Adrenal gland (tissue), 9 donors: ENCODE measurements at regions not wholly inside any gene's neighbourhood (a gene's known extent, or its start where the extent isn't known, plus 50 kb on each side); places are given as distances from the start of the nearest gene placed in this dataset.
"Not testable (repeated sequence)": the region's sequence is repeated elsewhere in the genome, so short reads cannot be mapped to it uniquely, and the experiment has no call there.

Experiments
- DNase-seq, 7 donors: peaks; one replicate each; pipeline ENCODE4 v3.0.0-alpha.2; 2019 to 2020
- H3K27ac ChIP-seq, 5 donors: fragments of 200-600 bp; sonication (generic) in 4 of 5; 1 replicate in 3 of 5; 2 replicates in 2 of 5; pipeline versions ENCODE4 v1.5.1 to v1.8.0; 2016 to 2020; ENCODE audit warnings: mild to moderate bottlenecking in 1 of 5
- H3K27me3 ChIP-seq: fragments of 200-600 bp; 2 replicates; pipeline ENCODE4 v1.8.0; 2021
- H3K36me3 ChIP-seq, 2 donors: fragments of 200-600 bp; replicated peaks in 1 of 2; 1 replicate in 1 of 2; 2 replicates in 1 of 2; pipeline versions ENCODE4 v1.5.1 to v1.8.0; 2018 to 2022
- H3K4me1 ChIP-seq, 2 donors: fragments of 200-600 bp; replicated peaks in 1 of 2; 1 replicate in 1 of 2; 2 replicates in 1 of 2; pipeline versions ENCODE4 v1.5.1 to v1.8.0; 2018 to 2021
- H3K4me3 ChIP-seq, 4 donors: fragments of 200-600 bp; sonication (generic) in 3 of 4; one replicate each; pipeline ENCODE4 v1.5.1; 2016 to 2018
- H3K9me3 ChIP-seq, 3 donors: fragments of 200-600 bp; sonication (generic) in 1 of 3; replicated peaks in 1 of 3; 1 replicate in 2 of 3; 2 replicates in 1 of 3; pipeline versions ENCODE4 v1.5.1 to v1.8.0; 2016 to 2021
- POLR2A ChIP-seq, 2 donors: fragments of 450-650 bp; IDR thresholded peaks; one replicate each; pipeline ENCODE4 v1.6.1; 2017; ENCODE audit warnings: antibody characterized with exemption in 2 of 2, mild to moderate bottlenecking in 2 of 2, moderate library complexity in 1 of 2
- WGBS, 4 donors: extraction: QIAGEN DNeasy Blood & Tissue Kit in 2 of 4; methylation state at CpG; one replicate each; pipeline versions ENCODE4 v1.1.5 to v1.1.7; 2013 to 2017; 5-methylcytosine and 5-hydroxymethylcytosine counted together
- intact Hi-C, 2 donors: fragments of 100-400 bp; cut with DNase I; formaldehyde crosslinking; loops; one replicate each; pipeline versions ENCODE4 v1.14.1 to v1.15.0; 2022 to 2023
- TF ChIP-seq, protein P1 (sequence below), 6 experiments: fragments of 450-650 bp in 4 of 6; fragments of 200-600 bp in 2 of 6; sonication (generic) in 1 of 6; IDR thresholded peaks; 1 replicate in 5 of 6; 2 replicates in 1 of 6; pipeline versions ENCODE4 v1.5.1 to v1.8.0; 2016 to 2021; ENCODE audit warnings: antibody characterized with exemption in 6 of 6, mild to moderate bottlenecking in 2 of 6, moderate library complexity in 1 of 6
- donor health status: healthy with polysubstance abuse.
- donor health status: Bipolar disorder and iron deficiency.
- donor health status: DM: yes; HTN: yes; CAD: no.
- donor health status: DM: no; HTN: no; CAD: no.
- donor health status: DM: no; HTN: no; CAD: no.

- H3K4me3 ChIP-seq, intact Hi-C loops, DNase-seq, H3K4me1 ChIP-seq, H3K27me3 ChIP-seq, H3K9me3 ChIP-seq, H3K27ac ChIP-seq, H3K36me3 ChIP-seq: not testable (repeated sequence)
- WGBS, 4 donors = 0 to 17% (median 8%) methylated on average over 2 of the region's 3 CpGs; no CpG with 5 or more reads in 1 of the 4 donors
- TF ChIP-seq, protein P1, sequence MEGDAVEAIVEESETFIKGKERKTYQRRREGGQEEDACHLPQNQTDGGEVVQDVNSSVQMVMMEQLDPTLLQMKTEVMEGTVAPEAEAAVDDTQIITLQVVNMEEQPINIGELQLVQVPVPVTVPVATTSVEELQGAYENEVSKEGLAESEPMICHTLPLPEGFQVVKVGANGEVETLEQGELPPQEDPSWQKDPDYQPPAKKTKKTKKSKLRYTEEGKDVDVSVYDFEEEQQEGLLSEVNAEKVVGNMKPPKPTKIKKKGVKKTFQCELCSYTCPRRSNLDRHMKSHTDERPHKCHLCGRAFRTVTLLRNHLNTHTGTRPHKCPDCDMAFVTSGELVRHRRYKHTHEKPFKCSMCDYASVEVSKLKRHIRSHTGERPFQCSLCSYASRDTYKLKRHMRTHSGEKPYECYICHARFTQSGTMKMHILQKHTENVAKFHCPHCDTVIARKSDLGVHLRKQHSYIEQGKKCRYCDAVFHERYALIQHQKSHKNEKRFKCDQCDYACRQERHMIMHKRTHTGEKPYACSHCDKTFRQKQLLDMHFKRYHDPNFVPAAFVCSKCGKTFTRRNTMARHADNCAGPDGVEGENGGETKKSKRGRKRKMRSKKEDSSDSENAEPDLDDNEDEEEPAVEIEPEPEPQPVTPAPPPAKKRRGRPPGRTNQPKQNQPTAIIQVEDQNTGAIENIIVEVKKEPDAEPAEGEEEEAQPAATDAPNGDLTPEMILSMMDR (IDR thresholded peaks at IDR 0.05) = peak in 1 of 6 experiments; percentile 7
Measured at GRCh38 chr1:243010719-243011118, 244.4 kb downstream of the CEP170 start.

DNA sequence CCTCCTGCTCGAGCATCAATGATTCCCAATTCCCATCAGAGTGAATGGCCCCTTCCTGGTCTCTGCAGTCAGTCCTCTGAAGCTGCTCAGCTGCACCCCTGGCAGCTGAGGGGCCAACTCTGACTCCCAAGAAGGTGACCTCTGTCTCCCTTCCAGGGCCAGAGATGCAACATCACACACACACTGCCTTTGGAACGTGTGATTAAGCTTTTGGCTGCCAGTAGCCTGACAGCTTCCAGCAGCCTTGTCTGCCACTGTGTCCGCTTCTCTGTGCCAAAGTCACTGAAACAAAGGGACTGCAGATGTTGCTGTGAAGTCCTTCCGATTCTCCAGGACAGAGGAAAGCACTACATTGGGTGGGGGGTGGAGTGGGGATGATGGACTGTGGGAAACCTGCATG is 254.1 kb downstream of the CEP170 start:
- H3K36me3 ChIP-seq, H3K4me1 ChIP-seq, H3K4me3 ChIP-seq, H3K27me3 ChIP-seq, H3K27ac ChIP-seq, intact Hi-C loops, DNase-seq, H3K9me3 ChIP-seq: not testable (repeated sequence)
- WGBS, 4 donors = 24 to 45% (median 42%) methylated on average over 1 to 4 of the region's 4 CpGs

GRCh38 chr1:242992776-242993175 is 262.3 kb downstream of the CEP170 start:
- intact Hi-C loops, H3K4me3 ChIP-seq, H3K36me3 ChIP-seq, H3K27ac ChIP-seq, H3K27me3 ChIP-seq, DNase-seq, H3K9me3 ChIP-seq, H3K4me1 ChIP-seq: not testable (repeated sequence)
- WGBS, 4 donors = 67 to 79% (median 78%) methylated on average over 3 of the region's 3 CpGs

GRCh38 chr1:242985096-242985495 is 270.0 kb downstream of the CEP170 start:
- H3K36me3 ChIP-seq, DNase-seq, H3K27me3 ChIP-seq, H3K4me3 ChIP-seq, H3K9me3 ChIP-seq, H3K27ac ChIP-seq, intact Hi-C loops, H3K4me1 ChIP-seq: not testable (repeated sequence)
- 61 to 87% (median 67%) methylated on average over 1 to 3 of the region's 3 CpGs for WGBS, 4 donors

GRCh38 chr1:242973341-242973740 is 281.7 kb downstream of the CEP170 start:
- H3K4me1 ChIP-seq, H3K9me3 ChIP-seq, H3K36me3 ChIP-seq, H3K4me3 ChIP-seq, DNase-seq, intact Hi-C loops, H3K27ac ChIP-seq, H3K27me3 ChIP-seq: not testable (repeated sequence)
- 87 to 95% (median 91%) methylated on average over 3 of the region's 3 CpGs for WGBS, 4 donors

GRCh38 chr1:242966892-242967291 is 288.2 kb downstream of the CEP170 start:
- no peak overlapping the region for H3K4me3 ChIP-seq
- intact Hi-C loops = no loop called here
- no peak overlapping the region for H3K27ac ChIP-seq
- no peaks in the 10 kb centered on the region for H3K36me3 ChIP-seq
- DNase-seq = no peak
- H3K9me3 ChIP-seq = no peaks in the 10 kb centered on the region
- H3K27me3 ChIP-seq = no peaks in the 10 kb centered on the region
- no peaks in the 10 kb centered on the region for H3K4me1 ChIP-seq
- TF ChIP-seq, protein P1 (IDR thresholded peaks at IDR 0.05) = no peak
- TF ChIP-seq POLR2A (IDR thresholded peaks at IDR 0.05) = no peak
- 90 to 96% (median 93%) methylated on average over 3 of the region's 3 CpGs for WGBS, 4 donors

- 54 to 72% (median 63%) methylated on average over 3 of the region's 3 CpGs for WGBS, 4 donors
- intact Hi-C loops = not testable (repeated sequence)
Measured at GRCh38 chr1:242959397-242959796, 295.7 kb downstream of the CEP170 start.

GRCh38 chr1:242954945-242955344 is 300.1 kb downstream of the CEP170 start:
- 81 to 95% (median 93%) methylated on average over 3 of the region's 3 CpGs for WGBS, 4 donors
- H3K36me3 ChIP-seq, H3K9me3 ChIP-seq, H3K27me3 ChIP-seq, H3K27ac ChIP-seq, intact Hi-C loops, H3K4me3 ChIP-seq, DNase-seq, H3K4me1 ChIP-seq: not testable (repeated sequence)

More at GRCh38 chr1:242959397-242959796, 295.7 kb downstream of the CEP170 start:
- not testable (repeated sequence) for H3K36me3 ChIP-seq, H3K9me3 ChIP-seq, H3K27ac ChIP-seq, DNase-seq, H3K27me3 ChIP-seq, H3K4me3 ChIP-seq, H3K4me1 ChIP-seq
